T1000 (cell line): ENCODE measurements at regions not wholly inside any gene's neighbourhood (a gene's known extent, or its start where the extent isn't known, plus 50 kb on each side); places are given as distances from the start of the nearest gene placed in this dataset.
"Not testable (repeated sequence)": the region's sequence is repeated elsewhere in the genome, so short reads cannot be mapped to it uniquely, and the experiment has no call there.

Experiments
- DNase-seq: peaks from one replicate; lab custom pipeline; 2025; ENCODE audit warnings: mixed read lengths; lab: John Stamatoyannopoulos, UW

DNA sequence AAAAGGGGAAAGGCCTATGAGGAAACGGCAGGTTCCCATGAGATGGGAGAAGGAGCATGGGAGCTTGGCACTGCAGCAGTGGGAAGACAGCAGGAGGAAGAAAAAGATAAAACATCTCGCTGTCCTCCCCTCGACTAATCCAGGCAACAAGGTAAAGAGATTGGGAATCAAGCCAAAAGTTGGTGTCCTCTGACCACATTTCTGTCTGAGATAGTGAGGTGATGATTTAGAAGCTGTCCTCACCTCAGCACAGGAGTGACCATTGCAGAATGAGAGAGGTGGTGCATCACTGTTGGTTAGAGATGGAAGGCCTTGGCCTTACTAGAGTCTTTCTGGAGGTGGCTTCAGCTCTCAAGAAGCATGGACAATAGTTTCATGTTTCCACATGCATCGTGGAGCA, 226.6 kb upstream of the CCDC54 start:
- DNase-seq = no peak

DNA sequence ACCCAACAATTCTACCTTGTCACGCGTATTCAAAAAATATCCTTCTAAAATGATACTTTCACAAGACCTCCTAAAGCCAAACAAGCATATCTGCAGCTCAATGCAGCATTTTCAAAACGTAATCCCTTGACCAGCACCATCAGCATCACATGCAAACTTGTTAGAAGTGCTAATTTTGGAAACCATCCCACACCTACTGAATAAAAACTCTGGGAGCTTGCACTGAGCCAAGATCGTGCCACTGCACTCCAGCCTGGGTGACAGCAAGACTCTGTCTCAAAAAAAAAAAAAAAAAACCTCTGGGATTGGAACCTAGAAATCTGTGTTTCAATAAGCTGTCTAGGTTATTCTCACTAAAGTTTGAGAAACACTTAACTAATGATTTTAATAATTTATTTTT, 223.3 kb upstream of the CCDC54 start:
- no peak for DNase-seq

DNA sequence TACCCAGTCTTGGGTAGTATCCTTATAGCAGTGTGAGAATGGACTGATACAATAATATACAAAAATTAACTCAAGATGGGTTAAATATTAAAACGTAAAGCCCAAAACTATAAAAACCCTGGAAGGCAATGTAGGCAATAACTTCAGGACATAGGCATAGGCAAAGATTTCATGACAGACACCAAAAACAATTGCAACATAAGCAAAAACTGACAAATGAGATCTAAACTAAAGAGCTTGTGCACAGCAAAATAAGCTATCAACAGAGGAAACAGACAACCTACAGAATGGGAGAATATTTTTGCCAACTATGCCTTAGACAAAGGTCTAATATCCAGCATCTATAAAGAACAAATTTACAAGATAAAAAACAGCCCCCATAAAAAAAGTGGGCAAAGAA, 204.8 kb upstream of the CCDC54 start:
- no peak for DNase-seq

DNA sequence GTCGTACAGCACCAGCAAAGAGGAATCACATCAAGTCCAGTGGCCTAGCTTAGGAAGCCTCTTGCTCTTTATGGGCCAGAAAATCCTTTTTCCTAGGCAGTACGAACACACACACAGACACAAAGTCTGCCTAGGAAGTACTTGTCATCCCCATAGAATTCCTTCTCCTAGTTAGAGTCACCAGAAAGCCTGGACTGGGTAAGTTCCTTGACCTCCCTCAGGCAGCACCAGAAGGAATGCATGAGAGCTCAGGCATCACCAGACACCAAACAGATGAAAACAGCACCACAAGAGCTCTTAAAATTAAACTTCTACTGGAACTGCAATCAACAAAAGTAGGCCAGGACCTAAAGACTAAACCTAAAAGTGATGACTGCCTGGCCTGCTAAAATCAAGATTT, 192.9 kb upstream of the CCDC54 start:
- DNase-seq = no peak

DNA sequence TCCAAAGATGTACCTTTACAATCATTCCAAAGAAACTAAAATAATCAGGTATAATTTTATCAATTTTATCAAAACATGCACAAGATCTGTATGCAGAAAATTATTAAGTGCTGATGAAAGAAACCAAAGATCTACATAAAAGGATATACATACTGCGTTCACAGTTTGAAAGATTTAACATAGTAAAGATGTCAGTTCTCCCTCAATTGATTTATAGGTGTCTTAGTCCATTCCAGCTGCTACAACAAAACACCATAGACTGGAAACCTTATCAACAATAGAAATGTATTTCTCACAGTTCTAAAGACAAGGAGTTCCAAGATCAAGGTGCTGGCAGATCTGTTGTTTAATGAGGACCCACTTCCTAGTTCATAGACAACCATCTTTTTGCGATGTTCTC, 189.0 kb upstream of the CCDC54 start:
- no peak for DNase-seq

DNA sequence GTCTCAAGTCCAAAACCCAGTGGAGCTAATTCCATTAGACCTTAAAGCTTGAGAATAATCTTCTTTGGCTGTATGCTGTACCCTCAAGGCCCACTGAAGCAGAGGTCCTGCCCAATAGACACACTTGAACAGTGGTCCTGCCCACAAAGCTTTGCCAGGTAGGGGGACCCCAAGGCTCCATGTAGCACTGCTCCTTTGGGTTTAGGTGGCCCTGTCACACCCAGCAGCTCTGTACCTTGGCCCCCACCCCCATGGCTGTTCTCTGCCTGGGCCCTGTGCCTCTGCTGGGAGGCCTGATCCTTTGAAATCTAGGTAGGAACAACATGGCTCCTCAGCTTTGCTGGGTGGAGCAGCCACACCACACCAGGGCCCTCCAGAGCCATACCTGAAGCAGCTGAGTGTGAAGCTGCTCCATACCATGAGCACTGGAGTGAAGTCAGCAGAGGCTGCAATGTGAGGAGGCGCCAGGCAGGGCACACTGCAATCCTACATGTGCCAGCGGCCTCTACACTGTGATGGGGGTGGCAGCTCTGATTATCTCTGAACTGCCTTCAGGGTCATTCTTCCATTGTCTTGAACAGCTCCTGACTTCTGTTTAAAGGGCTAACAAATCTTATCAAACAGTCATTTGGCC, 188.0 kb upstream of the CCDC54 start:
- no peak for DNase-seq

DNA sequence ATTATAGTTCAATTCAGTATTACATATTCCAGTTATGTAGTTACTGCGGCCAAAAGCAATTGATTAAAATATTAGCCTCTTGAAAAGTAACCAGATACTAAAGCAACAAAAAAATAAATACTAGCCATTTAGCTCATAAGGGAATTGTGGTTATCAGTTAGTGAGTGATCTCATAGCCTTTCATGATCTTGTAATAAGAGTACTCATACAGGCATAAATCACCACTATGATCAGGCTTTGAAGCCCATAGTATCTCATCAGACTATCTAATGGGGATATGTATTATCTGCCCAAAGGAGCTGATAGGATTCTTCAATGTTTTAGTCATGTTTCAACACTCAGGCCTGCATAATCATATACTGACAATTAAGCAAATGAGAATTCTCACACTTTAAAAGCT, 184.1 kb upstream of the CCDC54 start:
- no peak for DNase-seq

DNA sequence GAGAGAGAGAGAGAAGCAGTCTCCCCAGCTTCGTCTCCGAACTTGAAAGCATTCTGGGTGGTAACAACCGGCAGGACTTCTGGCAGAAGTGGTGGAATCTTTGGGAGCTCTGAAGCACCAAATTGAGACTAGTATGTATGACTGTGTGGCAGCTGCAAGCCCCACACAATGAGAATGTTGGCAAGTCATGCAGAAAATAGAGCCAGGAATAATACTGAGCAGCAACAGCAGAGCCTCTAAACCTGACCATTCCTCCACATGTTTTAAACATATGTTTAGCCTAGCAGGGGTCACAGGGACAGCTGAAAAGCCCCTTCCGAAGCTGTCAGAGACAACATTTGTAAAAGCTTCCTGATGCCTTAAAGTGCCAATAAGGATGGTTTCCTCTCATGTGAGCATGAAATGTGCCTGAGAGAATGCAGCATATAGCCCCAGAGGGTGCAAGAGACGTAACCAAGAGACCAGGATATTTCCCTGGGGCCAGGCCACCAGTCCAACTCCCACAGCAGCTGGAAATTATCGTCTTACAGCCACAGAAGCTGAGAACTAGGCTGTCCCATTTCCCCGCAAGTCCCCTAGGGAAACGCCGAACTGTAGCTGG, 178.6 kb upstream of the CCDC54 start:
- DNase-seq = no peak

DNA sequence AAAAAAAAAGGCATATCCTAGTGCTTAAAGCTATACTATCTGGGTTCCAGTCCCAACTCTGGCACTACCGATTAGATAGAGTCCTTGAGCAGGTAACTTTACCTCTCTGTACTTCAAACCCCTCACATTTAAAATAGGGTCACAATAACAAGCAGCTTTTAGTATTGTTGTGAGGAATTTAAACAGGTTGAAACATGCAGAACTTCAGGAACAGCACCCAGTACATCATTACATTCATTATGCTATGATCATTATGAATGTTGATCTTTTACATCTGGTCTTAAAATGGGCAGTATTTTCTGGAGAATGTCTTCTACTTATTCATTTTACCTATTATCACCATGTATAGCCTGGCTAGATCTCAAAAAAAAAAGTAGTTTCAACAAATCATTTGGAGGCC, 176.1 kb upstream of the CCDC54 start:
- no peak for DNase-seq

DNA sequence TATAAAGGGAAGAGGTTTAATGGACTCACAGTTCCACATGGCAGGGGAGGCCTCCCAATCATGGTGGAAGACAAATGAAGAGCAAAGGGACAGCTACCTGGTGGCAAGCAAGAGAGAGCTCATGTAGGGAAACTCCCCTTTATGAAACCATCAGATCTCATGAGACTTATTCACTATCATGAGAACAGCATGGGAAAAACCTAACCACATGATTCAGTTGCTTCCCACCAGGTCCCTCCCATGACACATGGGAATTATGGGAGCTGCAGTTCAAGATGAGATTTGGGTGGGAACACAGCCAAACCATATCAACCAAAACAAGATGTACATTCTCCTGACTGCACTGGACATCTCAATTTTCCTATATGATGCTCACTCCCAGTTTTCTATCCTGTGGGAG, 174.4 kb upstream of the CCDC54 start:
- not testable (repeated sequence) for DNase-seq

DNA sequence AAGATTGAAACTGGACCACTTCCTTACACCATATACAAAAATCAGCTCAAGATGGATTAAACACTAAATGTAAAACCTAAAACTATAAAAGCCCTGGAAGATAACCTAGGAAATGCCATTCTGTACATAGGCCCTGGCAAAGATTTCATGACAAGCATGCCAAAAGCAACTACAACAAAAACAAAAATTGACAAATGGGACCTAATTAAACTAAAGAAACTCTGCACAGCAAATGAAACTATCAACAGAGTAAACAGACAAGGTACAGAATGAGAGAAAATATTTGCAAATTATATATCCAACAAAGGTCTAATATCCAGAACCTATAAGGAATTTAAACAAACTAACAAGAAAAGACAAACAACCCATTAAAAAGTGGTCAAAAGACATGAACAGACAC, 173.1 kb upstream of the CCDC54 start:
- DNase-seq = no peak

DNA sequence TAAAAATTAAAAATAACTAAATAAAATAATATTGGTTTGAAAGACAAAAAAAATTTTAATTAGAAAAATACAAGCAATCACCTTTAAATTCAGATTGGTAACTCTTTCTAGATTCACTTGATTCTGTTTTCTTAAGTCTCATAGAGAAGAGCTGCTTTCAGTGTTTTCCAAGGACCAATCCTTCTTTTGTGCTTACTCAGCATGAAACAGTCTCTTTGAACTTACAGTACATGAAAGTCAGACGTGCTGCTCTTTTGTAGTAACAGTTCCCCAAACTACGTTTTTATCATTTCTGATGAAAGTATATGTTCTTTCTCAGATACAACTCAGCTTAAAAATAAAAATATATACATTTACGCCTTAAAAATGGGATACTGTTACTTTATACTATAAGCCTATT, 171.9 kb upstream of the CCDC54 start:
- DNase-seq = no peak

DNA sequence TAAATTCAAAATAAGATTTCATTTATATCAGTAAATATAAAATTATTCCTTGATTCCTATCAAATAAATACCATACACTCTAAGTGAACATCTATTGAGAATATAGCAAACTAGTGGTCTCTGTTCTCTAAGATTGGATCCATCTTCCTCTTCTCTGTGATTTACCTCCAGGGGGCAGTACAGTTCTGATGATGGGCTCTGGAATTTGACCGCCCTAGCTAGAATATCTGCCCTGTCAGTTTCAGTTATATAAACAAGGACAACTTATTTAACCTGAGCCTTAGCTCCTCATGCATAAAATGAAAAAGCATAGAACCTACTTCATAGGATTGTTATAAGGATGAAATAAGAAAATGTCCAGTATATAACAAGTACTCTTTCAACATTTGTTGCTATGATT, 171.1 kb upstream of the CCDC54 start:
- DNase-seq = no peak

DNA sequence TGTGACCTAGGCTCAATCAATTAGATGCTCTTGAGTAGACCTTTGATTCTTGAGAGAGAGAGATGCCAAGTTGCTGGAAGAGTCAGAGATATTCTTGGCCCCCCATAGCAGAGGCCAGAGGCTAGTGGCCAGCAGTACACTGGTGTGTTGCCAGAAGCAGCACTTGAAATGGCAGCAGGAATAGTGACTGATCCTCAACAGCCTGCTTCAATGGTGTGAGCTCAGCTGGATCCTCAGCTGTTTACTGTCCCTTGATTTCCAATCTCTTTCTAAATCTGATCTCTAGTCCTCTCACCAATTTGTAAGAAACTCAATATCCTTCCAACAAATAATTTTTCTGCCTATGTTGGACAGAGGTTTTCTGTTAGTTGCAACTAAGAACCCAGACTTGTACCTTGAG, 170.3 kb upstream of the CCDC54 start:
- DNase-seq = no peak

DNA sequence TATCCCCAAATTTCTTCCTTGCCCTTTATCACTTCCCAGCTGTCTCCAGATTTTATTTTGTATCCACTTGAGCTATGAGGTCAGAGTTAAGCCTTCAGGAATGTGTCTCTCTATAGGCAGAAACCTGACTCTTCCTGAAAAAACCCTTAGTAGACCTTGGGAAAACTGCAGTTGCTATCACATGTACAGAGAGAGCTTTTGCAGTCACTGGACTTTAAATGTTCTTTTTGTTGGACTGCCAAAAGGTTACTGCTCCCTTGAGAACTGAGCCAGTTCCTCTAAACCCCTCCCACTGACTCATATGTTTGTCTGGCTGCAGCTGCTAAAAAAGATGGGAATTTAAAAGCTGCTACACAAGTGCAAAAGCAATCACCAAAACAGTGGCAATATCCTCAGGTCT, 169.1 kb upstream of the CCDC54 start:
- peak; percentile 68 for DNase-seq

DNA sequence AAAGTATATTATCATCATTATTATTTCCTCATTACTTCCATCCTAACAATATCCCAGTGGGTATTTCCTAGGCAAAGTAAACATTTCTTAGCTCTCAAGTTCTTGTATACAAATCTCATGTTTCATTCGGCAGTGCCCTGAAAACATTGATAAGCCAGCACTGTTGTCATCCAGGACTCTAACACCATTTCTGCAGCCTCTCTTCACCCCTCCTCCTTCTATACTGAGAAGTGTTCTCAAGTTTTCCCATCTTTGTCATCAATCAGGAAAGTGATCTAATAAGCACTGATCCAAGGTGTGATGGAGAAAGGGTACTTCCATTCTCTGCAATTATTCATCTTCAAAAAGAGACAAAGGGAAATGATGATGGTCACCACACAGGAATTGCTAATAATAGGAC, 168.4 kb upstream of the CCDC54 start:
- no peak for DNase-seq

DNA sequence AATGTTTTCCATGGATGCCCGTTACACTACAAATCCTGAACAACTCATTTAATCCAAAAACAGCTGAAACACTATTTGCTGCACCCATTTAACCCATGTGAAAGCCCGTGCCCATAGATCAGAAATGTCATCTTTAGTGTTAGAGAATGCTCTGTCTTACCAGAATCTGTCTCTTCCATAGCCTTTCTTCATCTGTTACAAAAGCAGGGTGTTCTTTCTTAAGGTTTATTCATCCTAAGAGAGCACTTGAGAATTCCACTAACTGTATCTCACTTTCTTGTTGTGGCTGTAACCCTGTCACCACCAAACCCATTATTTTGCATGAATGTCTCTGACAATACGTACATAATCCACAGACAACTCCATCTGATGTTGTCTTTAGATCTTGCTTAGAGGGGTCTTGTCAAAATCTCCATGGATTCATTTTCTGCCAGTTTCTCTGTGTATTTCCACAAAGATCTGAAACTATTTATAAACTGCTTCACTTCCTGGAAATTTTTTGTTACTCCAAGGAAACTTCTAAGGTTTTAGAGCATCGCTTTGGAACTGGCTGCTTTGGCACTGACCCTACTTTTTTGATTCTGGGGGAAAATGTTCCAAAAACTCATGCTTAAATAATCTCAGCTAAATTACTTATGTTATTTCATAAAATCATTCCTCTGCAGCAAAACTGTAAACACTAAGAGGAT, 167.8 kb upstream of the CCDC54 start:
- no peak for DNase-seq

DNA sequence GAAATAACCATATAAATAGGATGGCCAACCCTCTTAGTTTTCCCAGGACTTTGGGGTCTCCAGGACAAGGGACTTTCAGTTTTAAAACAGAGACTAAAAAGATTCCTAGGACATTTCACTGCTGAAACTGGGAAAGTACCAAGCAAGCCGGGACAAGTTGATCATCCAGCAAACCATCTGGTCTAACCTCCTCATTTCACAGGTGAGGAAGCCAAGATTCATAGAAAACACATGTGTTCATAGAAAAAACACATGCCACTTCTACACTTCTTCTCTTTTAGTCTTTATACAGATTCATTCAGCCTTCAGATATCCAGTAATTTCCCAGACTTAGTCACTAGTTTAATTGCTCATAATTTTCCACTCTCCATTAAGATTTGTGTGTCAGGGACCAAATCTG, 165.6 kb upstream of the CCDC54 start:
- DNase-seq = no peak

DNA sequence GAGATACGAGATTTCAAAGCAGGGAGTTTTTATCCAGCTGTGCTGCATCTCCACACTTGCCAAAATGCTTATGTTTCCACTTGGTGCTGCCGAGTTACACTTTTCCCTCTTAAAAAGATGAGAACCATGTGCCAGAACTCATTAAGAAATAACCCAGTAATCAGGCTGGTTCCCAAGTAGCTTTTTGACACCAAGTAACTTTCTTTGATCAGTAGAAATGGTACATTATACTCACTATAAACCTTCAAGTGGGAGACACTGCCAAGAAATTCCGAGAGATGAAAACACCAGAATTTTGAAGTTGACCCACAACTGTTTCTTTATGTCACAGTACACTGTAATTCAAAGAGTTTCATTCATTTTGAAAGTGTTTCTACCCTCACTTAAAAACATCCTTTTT, 164.6 kb upstream of the CCDC54 start:
- DNase-seq = no peak

DNA sequence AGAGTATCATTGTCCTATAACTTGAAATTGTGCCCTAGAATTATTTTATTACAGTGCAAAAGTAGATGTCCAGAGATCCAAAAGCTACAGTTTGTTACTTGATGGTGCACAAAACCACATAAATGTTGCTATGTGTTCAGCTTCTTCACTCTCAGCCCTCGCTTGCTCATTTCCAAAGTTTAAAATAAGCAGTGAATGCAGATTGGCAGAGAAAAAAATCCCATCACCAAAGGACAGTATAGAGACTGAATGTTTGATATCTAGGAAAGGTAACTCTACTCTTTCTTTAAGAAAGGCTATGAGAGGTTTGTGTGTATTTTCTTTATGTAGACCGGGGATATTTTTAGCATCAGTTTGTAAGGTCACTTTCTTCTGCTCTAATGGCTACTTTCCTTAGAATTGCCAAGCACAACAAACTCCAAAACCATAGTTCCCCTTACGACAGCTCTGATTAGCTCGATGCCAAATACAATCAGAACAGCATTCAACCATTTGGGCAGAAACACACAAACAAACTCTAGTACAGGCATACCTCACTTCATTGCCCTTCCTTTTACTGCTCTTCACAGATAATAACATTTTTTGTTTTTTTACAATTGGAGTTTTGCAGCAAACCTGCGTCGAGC, 164.1 kb upstream of the CCDC54 start:
- no peak for DNase-seq

DNA sequence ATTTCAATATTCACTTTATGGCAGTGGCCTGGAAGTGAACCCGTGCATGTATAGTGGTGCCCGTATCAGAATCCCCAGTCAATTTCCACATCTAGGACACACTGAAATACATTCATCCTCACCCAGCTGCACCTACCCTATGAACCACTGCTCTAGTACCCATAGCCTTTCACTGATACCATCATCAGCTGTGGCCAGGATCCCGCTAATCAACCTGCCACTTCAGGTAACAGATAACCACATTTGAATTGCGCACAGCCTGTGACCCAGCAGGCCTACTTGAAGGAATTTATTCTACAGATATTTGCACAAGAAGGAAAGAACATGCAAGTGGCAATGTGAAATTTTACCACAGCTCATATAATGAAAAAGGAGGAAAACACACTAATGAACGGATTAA, 161.0 kb upstream of the CCDC54 start:
- DNase-seq = no peak

DNA sequence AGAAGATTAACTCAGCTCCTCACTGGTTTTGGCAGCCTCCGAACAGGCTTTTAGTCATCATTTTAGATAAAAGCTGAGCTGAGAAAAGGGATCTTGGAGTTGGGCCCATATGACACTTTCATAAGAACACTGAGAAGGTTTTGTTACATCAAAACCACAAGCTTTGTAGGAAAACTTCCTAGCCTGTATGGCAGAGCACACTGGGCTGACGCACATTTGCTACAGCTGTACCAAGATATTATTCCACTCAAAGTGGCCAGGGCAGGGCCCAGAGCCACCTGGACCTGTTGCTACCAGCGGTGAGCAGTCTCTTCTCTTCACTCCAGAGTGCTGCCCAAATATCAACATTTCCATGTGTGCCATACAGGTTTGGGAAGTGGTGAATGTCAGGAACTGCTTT, 160.5 kb upstream of the CCDC54 start:
- DNase-seq = peak; percentile 46

DNA sequence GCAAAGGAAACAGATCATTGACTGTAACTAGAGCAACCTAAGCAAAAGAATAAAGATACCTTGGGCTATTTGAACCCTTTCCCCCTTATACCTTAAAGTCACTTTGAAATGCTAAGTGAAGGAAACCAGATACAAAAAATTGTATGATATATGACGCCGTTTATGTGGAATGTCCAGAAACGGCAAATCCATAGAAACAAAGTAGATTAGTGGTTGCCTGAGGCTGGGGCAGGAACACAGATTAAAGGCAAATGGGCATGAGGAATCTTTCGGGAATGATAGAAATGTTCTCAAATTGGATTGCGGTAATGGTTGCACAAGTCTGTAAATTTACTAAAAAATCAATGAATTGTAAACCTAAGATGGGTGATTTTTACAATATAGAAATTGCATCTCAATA, 160.1 kb upstream of the CCDC54 start:
- DNase-seq = peak; percentile 45
